ENCODE measurements at regions not wholly inside any gene's neighbourhood (a gene's known extent, or its start where the extent isn't known, plus 50 kb on each side); places are given as distances from the start of the nearest gene placed in this dataset.

DNA sequence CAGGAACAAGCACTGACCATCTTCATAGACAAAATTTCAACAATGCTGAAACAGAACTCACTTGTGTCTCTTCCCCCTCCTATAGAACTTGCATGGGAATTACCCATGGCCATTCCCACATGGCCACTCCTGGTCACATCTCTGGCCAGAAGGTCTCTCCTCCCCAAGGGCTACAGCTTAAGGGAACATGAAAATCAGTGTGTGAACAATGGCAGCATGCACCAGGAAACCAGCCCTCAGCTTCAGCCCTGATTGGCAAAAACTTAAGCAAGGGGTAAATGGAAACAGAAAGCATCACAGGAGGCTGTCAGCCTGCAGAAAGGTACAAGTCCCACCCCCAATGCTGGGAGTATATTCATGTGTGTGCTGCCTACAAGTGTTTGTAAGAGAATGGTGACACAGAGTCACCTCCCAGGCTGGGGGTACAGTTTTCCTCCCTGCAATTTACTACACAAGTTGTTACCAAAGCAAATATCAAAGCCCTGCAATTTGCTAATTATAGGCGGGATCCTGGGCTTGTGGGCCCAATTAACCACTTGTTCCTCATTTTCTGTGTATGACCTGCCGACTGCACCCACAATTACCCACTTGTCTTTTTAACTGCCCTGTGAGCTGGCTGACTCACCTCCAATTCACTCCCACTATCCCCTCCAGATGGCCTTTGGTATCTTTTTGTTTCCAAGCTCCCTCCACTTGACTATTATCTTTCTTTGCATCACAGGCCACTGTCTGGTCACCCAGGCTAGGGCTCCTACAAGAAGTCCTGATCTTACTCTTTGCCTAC lies 84.4 kb upstream of the HES1 start:
- Histone ChIP-seq H3K9me3 (ENCODE audit: insufficient read depth, low read depth, low read length) (peaks cover 19% of the 10 kb centered on the region; the same call in 1 of the 2 replicates), H3K4me1 (ENCODE audit: insufficient read depth, low read length, poor library complexity, severe bottlenecking) (peaks cover 26% of the 10 kb centered on the region), H2AFZ (ENCODE audit: low read length) (no peak overlapping the region), H3K9me2 (replicated peaks; ENCODE audit: low read depth, low read length) (no peaks in the 10 kb centered on the region), H3K27me3 (ENCODE audit: insufficient read depth, low read length, poor library complexity, severe bottlenecking) (no peaks in the 10 kb centered on the region), H4K20me1 (ENCODE audit: insufficient read depth, low read length, poor library complexity, severe bottlenecking) (no peaks in the 10 kb centered on the region), H3K9ac (ENCODE audit: low read depth, low read length, poor library complexity, severe bottlenecking) (no peak overlapping the region), H3K4me3 (ENCODE audit: low read length, poor library complexity, severe bottlenecking) (no peak overlapping the region), H3K79me2 (ENCODE audit: insufficient read depth, low read length) (no peaks in the 10 kb centered on the region), H3K36me3 (ENCODE audit: insufficient read depth, low read length) (no peaks in the 10 kb centered on the region), H3K4me2 (ENCODE audit: low read depth, low read length, poor library complexity, severe bottlenecking) (no peak overlapping the region), H3F3A (ENCODE audit: low read depth) (no peaks in the 10 kb centered on the region)
- TF ChIP-seq, protein P1, sequence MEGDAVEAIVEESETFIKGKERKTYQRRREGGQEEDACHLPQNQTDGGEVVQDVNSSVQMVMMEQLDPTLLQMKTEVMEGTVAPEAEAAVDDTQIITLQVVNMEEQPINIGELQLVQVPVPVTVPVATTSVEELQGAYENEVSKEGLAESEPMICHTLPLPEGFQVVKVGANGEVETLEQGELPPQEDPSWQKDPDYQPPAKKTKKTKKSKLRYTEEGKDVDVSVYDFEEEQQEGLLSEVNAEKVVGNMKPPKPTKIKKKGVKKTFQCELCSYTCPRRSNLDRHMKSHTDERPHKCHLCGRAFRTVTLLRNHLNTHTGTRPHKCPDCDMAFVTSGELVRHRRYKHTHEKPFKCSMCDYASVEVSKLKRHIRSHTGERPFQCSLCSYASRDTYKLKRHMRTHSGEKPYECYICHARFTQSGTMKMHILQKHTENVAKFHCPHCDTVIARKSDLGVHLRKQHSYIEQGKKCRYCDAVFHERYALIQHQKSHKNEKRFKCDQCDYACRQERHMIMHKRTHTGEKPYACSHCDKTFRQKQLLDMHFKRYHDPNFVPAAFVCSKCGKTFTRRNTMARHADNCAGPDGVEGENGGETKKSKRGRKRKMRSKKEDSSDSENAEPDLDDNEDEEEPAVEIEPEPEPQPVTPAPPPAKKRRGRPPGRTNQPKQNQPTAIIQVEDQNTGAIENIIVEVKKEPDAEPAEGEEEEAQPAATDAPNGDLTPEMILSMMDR (conservative IDR thresholded peaks at IDR 0.05; ENCODE audit: low read length), result no peak
- TF ChIP-seq EZH2phosphoT487 (IDR thresholded peaks at IDR 0.05; ENCODE audit: borderline replicate concordance), result no peak

DNA sequence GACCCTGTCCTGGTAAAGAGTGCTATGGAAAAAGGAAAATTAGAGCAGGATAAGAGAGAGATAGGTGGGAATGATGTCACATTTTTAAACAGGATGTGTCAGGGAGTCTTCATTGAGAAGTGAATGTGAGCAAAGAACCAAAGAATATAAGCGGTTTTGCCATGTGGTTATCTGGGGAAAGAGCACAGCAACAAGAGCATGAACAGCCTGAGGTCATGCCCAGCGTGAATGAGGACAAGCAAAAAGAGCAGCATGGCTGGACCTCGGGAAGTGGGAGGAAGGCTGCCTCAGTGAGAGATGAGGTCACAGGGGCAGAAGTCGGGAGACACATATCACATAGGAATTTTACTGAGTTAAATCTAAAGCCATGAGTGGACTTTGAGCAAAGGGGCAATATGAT lies 82.8 kb upstream of the HES1 start:
- no peaks in the 10 kb centered on the region for H3F3A ChIP-seq (ENCODE audit: low read depth)
- TF ChIP-seq, protein P1 (conservative IDR thresholded peaks at IDR 0.05; ENCODE audit: low read length), result no peak
- no peak for TF ChIP-seq EZH2phosphoT487 (IDR thresholded peaks at IDR 0.05; ENCODE audit: borderline replicate concordance)
- H2AFZ ChIP-seq (ENCODE audit: low read length), result no peak overlapping the region
- no peak overlapping the region for H3K4me3 ChIP-seq (ENCODE audit: low read length, poor library complexity, severe bottlenecking)
- H4K20me1 ChIP-seq (ENCODE audit: insufficient read depth, low read length, poor library complexity, severe bottlenecking), result no peaks in the 10 kb centered on the region
- H3K4me2 ChIP-seq (ENCODE audit: low read depth, low read length, poor library complexity, severe bottlenecking), result no peak overlapping the region
- H3K79me2 ChIP-seq (ENCODE audit: insufficient read depth, low read length), result no peaks in the 10 kb centered on the region
- H3K9ac ChIP-seq (ENCODE audit: low read depth, low read length, poor library complexity, severe bottlenecking), result no peak overlapping the region
- H3K36me3 ChIP-seq (ENCODE audit: insufficient read depth, low read length), result no peaks in the 10 kb centered on the region
- H3K4me1 ChIP-seq (ENCODE audit: insufficient read depth, low read length, poor library complexity, severe bottlenecking), result peaks cover 27% of the 10 kb centered on the region
- no peaks in the 10 kb centered on the region for H3K27me3 ChIP-seq (ENCODE audit: insufficient read depth, low read length, poor library complexity, severe bottlenecking)
- H3K9me3 ChIP-seq (ENCODE audit: insufficient read depth, low read depth, low read length), result peaks cover 19% of the 10 kb centered on the region; the same call in 1 of the 2 replicates
- no peaks in the 10 kb centered on the region for H3K9me2 ChIP-seq (replicated peaks; ENCODE audit: low read depth, low read length)

DNA sequence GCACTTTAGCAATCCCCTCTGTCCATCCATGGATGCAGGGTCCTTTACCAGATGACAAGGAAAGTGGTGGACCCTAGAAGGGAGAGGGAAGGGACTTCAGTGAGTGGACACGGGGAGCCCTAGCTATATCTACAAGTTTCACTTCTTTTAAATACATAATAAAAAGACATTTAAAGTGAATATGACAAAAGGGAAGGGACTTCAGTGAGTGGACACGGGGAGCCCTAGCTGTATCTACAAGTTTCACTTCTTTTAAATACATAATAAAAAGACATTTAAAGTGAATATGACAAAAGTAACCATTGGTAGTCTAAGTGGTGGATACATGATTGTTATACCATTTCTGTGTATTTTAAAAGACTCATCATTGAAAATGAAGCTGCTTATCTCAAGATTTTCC lies 81.9 kb upstream of the HES1 start:
- no peak for TF ChIP-seq EZH2phosphoT487 (IDR thresholded peaks at IDR 0.05; ENCODE audit: borderline replicate concordance)
- TF ChIP-seq, protein P1 (conservative IDR thresholded peaks at IDR 0.05; ENCODE audit: low read length), result no peak
- H2AFZ ChIP-seq (ENCODE audit: low read length), result no peak overlapping the region

More for the DNA sequence above, 81.9 kb upstream of the HES1 start:
- peaks cover 19% of the 10 kb centered on the region for H3K4me1 ChIP-seq (ENCODE audit: insufficient read depth, low read length, poor library complexity, severe bottlenecking)
- H3K4me3 ChIP-seq (ENCODE audit: low read length, poor library complexity, severe bottlenecking), result no peak overlapping the region
- no peaks in the 10 kb centered on the region for H4K20me1 ChIP-seq (ENCODE audit: insufficient read depth, low read length, poor library complexity, severe bottlenecking)
- H3K27me3 ChIP-seq (ENCODE audit: insufficient read depth, low read length, poor library complexity, severe bottlenecking), result no peaks in the 10 kb centered on the region
- H3K9me2 ChIP-seq (replicated peaks; ENCODE audit: low read depth, low read length), result no peaks in the 10 kb centered on the region
- no peaks in the 10 kb centered on the region for H3F3A ChIP-seq (ENCODE audit: low read depth)
- no peak overlapping the region for H3K4me2 ChIP-seq (ENCODE audit: low read depth, low read length, poor library complexity, severe bottlenecking)
- H3K9ac ChIP-seq (ENCODE audit: low read depth, low read length, poor library complexity, severe bottlenecking), result no peak overlapping the region
- H3K79me2 ChIP-seq (ENCODE audit: insufficient read depth, low read length), result no peaks in the 10 kb centered on the region
- no peaks in the 10 kb centered on the region for H3K36me3 ChIP-seq (ENCODE audit: insufficient read depth, low read length)
- H3K9me3 ChIP-seq (ENCODE audit: insufficient read depth, low read depth, low read length), result peaks cover 19% of the 10 kb centered on the region; the same call in 1 of the 2 replicates
